Left forelimb (tissue), 1 donor: ENCODE measurements at regions not wholly inside any gene's neighbourhood (a gene's known extent, or its start where the extent isn't known, plus 50 kb on each side); places are given as distances from the start of the nearest gene placed in this dataset.
"Not testable (repeated sequence)": the region's sequence is repeated elsewhere in the genome, so short reads cannot be mapped to it uniquely, and the experiment has no call there.

Experiments
- DNase-seq: peaks from one replicate; pipeline ENCODE4 v3.0.0-alpha.2; 2018; ENCODE audit warnings: low spot score

DNA sequence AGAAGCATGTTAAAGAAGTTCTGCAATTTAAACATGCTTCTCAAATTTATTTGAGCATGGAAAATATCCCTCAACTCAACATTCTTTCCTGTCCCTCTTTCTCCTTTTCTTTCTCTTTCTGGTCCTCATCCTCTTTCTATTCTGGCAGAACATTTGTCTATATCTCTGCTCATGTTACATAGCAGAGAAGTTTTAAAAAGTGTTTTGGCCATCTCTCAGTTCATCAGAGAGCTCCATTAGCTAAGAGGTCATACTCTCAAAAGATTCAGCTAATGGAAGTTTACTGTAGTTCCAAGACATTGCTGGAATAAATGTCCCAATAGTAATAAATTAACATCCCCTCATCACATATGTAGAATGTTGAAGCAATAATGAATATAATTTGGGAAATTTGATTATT, 53.5 kb downstream of the XCL2 start:
- no peak for DNase-seq

DNA sequence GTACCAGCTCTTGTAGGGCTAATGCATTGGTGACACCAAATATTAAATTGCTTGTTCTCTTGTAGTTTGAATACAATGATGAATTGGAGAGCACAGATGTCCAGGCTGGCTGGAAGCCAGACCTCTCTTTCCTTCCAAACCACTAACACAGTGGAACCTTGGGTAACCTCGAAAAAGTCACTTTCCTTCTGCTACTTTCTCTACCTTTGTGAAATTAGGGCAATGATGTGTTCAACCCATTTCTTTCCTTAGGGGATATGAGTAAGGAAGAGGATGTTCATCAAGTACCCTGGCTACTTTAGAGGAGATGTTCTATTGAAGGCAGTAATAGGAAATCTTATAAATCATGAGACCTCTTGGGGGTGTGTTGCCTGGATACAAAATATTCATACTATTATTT, 55.7 kb downstream of the XCL2 start:
- no peak for DNase-seq

DNA sequence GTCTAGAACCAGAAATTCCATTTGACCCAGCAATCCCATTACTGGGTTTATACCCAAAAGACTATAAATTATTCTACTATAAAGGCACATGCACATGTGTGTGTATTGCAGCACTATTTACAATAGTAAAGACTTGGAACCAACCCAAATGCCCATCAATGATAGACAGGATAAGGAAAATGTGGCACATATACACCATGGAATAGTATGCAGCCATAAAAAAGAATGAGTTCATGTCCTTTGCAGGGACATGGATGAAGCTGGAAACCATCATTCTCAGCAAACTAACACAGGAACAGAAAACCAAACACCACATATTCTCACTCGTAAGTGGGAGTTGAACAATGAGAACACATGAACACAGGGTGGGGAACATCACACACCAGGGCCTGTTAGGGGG, 57.0 kb downstream of the XCL2 start:
- DNase-seq, result not testable (repeated sequence)

DNA sequence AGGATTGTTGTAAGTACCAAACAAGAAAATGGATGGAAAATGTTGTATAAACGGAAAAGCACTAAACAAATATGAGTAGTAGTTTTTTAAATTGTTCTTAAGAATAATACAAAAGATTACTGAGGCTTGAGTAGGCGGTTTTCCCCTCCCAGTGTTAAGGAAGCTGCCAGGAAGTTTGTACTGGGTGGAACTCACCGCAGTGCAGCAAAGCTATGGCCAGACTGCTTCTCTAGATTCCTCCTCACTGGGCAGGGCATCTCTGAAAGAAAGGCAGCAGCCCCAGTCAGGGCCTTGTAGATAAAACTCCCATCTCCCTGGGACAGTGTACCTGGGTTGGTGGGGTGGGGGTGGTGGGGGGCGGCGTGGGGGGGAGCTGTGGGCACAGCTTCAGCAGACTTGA, 58.7 kb downstream of the XCL2 start:
- no peak for DNase-seq

DNA sequence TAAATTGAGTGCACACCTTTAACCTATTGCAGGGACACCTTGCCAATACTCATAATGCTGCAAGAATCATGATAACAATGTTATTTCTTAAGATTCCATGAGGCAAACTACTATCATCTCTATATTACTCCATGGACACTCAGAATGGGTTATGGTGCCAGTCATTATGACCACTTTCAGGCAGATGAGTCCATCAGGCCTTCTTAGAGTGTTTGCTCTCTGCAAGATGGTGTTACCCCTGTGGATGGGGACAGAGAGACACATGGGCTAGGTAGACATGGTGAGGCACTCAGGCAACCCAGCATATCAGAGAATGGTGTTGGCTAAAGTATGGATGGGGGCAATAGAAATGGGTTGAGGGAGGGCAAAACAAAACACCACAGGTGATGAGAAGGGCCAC, 59.7 kb downstream of the XCL2 start:
- no peak for DNase-seq

DNA sequence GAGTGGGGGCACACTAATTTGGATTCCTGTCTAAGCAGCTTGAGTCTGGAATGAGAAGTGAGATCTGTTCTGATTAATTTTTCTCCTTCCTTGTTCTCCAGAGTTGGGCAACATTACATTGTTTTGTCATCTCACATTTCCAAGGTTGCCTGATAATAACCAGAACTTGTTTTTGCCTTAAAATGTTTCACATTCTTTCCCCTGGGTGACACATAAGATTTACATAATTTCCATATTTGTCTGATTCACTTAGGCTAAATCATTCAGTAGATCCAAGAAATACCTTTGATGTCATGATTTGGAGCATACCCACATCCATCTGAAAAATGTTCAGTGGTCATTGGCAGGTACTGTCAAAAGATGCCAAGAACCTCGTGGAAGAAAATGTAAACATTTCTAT, 60.3 kb downstream of the XCL2 start:
- DNase-seq, result no peak

DNA sequence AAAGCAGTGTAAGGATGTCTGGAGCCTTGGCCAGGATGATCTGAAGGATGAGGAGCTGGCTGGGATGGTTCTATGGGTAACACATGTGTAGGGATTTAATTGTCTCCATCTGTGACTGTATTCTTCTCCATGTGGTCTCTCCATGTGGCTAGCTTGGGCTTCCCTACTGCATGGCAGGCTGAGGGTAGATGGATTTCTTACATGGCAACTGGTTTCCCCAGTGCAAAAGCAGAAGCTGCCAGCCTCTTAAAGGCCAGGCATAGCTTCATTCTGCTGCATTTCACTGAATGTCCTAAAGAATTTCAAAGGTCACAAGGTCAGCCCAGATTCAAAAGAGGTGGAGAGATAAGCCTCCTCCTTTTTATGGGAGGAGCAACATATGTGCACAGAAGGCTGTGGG, 61.7 kb downstream of the XCL2 start:
- no peak for DNase-seq

DNA sequence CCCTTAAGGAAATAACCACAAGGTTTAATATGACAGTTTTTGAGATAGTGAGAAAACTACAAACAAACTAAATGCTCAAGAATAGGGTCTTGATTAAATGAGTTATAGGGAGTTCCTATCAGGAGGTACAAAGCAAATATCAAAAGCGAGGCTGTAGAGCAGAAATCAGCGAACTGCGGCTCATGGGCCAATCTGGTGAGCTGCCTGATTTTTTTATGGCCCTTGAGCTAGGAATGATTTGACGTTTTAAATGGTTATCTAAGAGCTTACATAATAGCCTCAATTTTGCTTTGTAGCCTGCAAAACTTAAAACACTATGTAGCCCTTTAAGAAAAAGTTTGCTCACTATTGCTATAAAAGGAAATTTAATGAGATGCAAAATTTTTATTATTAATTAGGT, 62.2 kb downstream of the XCL2 start:
- DNase-seq, result no peak

DNA sequence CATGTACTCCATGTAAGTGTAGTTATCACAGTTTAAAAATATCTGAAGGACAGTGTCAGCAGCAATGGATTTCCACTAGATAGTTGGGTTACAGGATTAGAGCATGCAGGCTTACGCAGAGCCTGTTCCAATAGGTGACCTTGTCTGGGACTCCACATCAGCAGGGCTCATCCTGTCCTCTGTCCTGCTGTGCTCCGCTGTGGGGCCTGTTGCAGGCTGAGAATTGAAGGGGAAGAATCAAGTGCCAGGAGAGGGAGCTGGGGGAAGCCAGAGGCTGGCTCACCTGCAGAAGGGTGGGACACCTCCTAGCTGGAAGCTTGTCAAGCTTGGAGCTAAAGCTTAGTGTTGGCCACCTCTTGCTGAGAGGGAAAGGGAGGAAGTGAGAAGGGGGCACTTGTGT, 62.8 kb downstream of the XCL2 start:
- DNase-seq, result no peak

DNA sequence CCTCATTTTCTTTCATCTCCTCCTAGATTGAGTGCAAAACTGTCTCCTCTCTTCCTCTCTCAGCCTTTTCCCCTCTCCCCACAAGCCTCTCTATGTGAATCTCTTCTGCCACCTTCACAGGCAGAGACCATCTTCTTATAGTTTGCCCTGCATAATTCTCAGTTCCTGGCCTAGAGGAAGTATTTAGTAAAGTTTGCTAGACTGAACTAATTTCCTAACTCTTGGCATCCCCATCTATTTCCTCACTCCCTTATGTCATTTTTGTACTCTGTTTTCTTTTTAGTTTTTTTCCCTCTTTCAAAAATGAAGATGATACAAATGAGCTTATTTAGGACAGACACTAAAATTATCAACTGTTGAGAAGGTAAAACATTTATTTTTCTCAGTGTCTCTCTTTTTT, 66.0 kb downstream of the XCL2 start:
- DNase-seq, result no peak

DNA sequence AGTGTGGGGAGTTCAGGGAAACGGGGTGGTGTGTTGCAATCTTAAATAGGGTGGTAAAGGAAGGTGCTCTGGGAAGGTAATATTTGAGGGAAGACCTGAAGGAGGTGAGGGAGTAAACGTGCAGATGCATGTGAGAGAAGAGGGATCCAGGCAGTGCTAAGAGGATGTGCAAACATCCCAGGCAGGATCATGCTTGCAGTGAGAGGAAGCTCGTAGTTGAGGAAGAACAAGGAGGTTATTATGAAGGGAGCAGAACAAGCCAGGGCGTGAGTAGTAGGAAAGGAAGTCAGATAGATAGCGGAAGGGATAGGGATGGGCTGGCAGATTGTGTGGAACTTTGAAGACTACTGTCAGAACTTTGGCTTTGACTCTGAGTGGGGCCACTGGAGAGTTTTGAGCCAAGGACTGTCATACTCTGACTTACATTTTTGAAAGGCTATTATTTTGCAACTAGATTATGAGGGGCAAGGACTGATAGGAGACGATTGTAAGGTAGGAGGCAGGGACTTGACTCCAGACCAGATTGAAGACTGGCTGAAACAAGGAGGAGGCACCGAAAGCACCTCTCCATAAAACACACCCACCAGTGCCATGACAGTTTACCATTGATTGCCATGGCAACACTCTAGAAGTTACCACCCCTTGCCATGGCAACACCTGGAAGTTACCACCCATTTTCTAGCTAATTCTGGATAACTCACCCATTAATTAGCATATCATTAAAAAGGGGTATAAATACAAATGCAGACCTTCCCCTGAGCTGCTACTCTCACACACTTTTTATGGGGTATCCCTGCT, 67.0 kb downstream of the XCL2 start:
- DNase-seq, result no peak

DNA sequence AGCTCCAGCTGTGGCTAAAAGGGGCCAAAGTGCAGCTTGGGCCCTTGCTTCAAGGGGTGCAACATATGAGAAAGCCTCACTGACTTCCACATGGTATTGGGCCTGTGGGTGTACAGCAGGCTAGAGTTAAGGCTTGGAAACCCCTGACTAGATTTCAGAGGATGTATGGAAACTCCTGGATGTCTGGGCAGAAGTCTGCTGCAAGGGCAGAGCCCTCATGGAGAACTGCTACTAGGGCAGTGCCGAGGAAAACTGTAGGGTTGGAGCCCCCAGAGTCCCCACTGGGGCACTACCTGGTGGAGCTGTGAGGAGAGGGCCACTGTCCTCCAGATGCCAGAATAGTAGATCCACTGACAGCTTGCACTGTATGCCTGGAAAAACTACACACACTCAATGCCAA, 69.5 kb downstream of the XCL2 start:
- no peak for DNase-seq

DNA sequence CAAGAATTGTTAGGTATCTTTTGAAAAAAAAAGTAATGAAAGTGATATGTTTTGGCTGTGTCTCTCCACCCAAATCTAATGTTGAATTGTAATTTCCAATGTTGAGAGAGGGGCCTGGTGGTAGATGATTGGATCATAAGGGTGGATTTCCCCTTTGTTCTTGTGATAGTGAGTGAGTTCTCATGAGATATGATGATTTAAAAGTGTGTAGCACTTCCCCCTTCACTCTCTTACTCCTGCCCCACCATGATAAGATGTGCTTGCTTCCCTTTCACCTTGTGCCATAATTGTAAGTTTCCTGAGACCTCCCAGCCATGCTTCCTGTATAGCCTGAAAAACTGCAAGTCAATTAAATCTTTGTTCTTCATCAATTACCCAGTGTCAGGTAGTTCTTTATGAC, 70.7 kb downstream of the XCL2 start:
- no peak for DNase-seq

DNA sequence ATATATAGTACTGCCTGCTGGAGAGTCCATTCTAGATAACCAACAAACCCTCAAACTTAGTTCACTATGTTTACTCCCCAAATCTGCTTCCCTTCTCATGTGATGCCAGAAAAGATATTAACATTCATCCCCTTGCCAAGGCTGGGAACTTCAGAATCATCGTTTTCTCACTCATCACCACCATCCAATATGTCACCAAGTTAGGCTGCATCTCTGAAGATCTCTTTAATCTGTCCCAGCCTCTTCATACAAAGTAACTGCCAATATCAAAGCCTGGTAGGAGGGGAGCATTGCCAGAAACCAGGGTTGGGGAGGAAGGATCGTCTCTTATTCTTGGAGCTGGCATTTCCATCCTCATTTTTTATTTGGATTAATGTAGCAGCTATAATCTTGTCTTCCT, 71.6 kb downstream of the XCL2 start:
- DNase-seq, result no peak

DNA sequence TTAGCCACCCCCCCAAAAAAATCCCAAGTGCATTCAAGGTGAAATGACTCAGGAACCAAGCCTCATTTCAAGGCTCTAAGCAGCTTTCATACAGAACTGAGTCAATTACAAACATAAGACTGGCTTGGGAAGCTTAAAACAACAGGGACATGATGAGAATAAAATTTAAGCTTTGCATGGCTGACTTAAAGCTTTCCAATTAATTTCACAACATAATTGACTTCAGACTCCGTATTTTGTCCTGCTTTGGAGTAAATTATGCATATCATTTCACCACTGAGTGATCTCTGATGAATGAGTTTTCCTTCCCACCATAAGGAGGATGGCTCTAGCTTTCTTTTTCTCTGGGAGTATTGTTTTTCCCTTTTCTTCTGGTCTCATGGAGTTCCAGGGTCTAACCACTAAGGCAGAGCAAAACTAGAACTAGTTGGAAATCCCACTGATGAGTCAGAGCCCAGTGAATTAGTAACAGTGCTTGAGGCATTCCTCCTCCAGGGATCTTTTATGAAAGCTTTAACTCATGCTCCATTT, 72.8 kb downstream of the XCL2 start:
- DNase-seq, result no peak

DNA sequence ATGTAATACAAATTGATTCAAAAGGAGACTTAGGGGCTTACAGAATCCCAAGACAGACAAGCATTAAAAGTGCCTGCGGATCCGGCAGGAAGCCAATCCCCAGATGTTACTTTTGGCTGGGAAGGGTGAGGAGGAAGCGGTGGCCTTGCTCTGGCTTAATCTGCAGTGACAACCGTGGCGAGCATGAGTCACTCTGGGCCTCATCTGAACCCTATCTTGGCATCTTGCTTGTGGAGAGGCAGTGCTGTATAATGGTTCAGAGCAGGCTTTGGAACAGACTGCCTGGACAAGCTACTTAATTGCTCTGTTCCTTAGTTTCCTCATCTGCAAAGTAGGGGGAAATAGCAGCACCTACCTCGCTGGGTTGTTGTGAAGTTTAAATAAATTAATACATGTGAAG, 74.1 kb downstream of the XCL2 start:
- peak; percentile 72 for DNase-seq

DNA sequence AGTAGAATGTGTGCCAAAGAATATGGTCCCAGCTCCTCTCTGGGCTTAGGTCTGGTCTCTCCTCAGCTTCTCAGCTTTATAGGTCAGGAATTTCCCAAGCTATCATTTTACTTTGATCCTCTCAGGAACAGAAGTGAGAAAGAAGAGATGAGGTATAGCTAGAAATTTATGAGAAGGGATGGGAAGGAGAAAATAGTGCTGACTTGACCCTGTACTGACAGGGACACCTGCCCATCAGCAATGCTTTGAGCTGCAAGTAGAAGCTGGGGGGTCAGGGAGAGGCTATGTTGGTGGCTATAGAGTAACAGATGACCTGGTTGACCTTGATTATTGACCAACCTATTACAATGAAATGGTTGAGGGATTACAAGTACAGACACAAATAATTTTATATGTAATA, 75.0 kb downstream of the XCL2 start:
- no peak for DNase-seq

DNA sequence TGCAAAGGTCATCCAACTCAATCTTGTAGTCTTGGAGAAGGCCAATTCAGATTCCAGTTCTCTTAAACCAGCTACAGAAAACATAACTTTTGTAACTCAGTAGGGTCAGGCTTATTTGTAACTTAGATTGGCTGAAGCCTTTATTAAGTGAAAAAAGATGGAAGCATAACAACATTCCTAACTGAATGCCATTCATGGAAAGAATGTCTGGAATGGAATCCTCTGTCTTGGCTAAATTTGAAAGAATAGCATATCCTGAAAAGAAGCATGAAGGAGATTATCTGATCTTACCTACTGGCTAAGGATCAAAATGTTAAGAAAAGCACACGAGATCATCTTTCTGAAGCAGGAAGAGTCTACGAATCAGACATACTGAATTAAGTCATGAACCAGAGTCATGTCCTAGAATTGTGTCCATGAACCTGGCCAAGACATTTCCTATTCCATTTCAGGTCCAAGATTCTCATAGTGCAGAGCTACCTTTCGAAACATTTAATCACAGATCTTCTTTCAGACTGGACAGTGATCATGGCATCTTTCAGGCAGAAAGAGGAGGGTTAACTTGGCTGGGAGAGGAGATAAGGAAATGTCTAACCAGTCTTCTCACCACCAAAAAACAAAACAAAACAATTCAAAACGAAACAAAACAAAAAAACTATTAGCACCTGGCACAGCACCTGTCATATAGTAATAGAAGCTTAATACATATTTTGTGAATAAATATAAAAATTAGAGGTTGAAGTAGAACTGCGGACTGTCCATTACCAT, 75.6 kb downstream of the XCL2 start:
- no peak for DNase-seq

DNA sequence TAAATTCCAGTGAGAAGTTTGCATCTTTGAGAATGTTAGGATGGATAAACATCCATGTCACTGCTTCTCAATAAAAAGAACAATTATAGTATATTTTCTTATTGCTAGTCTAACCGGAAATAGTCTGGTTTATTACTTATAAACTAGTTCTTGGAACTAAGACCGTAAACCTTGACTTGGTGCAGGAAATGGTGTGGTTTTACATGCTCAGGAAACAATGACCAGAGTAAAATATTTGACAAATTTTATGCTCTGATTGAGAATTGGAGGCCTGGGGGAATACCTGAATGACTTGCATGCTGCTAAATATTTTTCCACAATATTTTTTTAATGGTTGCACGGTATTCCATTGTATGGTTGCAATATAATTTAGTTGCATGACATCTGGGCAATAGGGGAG, 76.3 kb downstream of the XCL2 start:
- no peak for DNase-seq

DNA sequence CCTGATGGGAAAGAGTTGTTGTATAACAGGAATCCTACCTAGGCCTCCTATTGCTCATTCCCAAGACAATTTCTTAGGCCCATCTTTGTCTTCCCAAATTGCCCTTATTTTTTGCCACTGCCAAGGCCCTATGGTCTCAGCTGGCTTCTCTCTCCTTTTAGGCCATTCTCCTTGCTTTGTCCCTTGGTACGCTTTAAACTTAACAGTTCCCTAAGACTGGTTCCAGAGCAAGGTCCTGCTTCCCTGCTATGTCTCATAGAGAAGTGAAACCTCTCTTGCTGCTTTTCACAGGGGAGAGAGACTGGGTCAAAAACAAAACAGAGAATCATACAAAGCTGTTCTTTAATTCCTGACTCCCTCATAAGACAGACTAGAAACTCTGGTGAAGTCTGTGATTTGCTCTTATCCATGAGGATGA, 77.1 kb downstream of the XCL2 start:
- no peak for DNase-seq

DNA sequence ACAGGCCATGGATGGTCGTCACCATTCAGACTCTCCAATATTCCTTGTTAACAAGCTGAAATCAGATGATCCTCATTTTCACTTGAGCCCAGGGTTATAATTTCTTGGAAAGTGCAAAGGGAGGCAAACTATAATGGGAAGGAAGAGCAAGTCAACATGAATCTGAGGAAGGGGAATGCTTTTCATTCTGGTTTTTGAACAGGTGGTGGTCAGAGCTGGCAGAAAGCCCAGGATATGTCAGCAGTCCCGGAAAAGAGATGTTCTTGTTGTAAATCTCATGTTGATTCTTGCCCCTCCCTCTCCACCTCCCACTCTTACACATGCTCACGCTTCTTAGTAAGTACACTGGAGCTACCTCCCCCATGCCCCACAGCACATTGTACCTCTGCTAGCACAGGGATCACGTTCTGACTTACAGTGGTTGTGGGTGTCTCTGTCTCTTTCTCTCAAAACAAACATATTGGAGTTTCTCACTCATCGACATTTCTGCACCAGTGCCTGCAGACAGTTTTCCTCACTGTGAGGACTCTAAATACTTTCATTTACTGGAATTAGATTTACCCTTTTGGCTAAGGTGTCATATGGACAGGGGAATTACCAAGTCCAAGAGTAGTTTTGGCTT, 77.6 kb downstream of the XCL2 start:
- DNase-seq, result no peak

DNA sequence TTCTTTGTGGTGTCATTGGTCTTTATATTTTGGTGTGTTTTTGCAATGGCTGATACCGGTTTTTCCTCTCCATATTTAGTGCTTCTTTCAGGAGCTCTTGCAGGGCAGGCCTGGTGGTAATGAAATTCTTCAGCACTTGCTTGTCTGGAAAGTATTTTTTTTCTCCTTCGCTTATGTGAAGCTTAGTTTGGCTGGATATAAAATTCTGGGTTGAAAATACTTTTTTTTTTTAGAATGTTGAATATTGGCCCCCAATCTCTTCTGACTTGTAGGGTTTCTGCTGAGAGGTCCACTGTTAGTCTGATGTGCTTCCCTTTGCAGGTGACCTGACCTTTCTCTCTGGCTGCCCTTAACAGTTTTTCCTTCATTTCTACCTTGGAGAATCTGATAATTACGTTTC, 82.7 kb downstream of the XCL2 start:
- DNase-seq, result not testable (repeated sequence)

DNA sequence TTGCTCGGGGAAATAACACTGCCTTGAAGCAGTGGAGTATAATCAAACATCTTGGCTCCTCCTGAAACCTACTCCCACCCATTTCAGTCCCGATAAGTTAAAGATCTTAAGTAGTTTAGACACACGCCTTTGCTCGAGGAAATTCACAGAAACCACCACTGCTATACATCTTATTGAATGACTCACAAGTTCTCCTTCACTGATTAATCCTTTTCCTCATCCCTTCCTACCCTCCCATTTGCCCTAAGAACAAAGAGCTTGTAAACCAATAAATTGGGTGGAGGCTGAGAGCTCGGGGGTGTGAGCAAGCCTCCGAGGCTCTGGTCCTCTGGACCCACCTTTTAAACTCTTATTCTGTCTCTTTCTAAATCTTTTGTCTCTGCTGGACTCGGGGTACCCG, 86.5 kb downstream of the XCL2 start:
- DNase-seq, result not testable (repeated sequence)
